ENCODE measurements at regions not wholly inside any gene's neighbourhood (a gene's known extent, or its start where the extent isn't known, plus 50 kb on each side); places are given as distances from the start of the nearest gene placed in this dataset.

- intact Hi-C loops (cut with micrococcal nuclease) = no loop called here
- no peak overlapping the region for H3K27ac ChIP-seq (ENCODE audit: low read depth, low read length)
- DNase-seq (ENCODE audit: low read depth, low spot score) (no peak), ATAC-seq (no peak)
- no peak overlapping the region for H2AFZ ChIP-seq (ENCODE audit: low read depth, low read length, poor library complexity, severe bottlenecking)
- no peak overlapping the region for H3K9ac ChIP-seq (ENCODE audit: low read length)
- H3K4me2 ChIP-seq (ENCODE audit: low read length) = no peak overlapping the region
- CTCF ChIA-PET = interaction anchor here (1.0 kb wide), 1 partner anchor 9 kb away, joined by 3 read pairs; no protein-coding TSS in a partner anchor
- TF ChIP-seq ATF3 (IDR thresholded peaks at IDR 0.05) = no peak
- no peak for TF ChIP-seq ELF1 (IDR thresholded peaks at IDR 0.05; ENCODE audit: borderline replicate concordance, low read depth)
- no peak for TF ChIP-seq TCF7L2 (IDR thresholded peaks at IDR 0.05; ENCODE audit: borderline replicate concordance, extremely low read depth, insufficient read depth, insufficient read length)
- no peak for TF ChIP-seq MAX (IDR thresholded peaks at IDR 0.05)
- TF ChIP-seq SRF (IDR thresholded peaks at IDR 0.05; ENCODE audit: low read depth) = no peak
- TF ChIP-seq ZNF274 (IDR thresholded peaks at IDR 0.05; ENCODE audit: low read depth, low read length) = no peak
- no peak for TF ChIP-seq CTCF (IDR thresholded peaks at IDR 0.05 in 2 of 3, conservative IDR thresholded peaks at IDR 0.05 in 1 of 3; ENCODE audit: borderline replicate concordance in 1 of 3, insufficient read depth in 1 of 3, low read depth in 2 of 3, low read length in 2 of 3)
- no peak for TF ChIP-seq POLR2A (IDR thresholded peaks at IDR 0.05; ENCODE audit: borderline replicate concordance, extremely low read depth, insufficient read depth, insufficient read length)
- no peak for TF ChIP-seq ZFX (IDR thresholded peaks at IDR 0.05)
- TF ChIP-seq REST (IDR thresholded peaks at IDR 0.05; ENCODE audit: low read depth) = no peak
- no peak for TF ChIP-seq EZH2phosphoT487 (IDR thresholded peaks at IDR 0.05; ENCODE audit: borderline replicate concordance)
- TF ChIP-seq SP1 (IDR thresholded peaks at IDR 0.05; ENCODE audit: low read depth) = no peak
- no peak for TF ChIP-seq EGR1 (IDR thresholded peaks at IDR 0.05; ENCODE audit: low read depth)
- no peak for TF ChIP-seq FOSL1 (IDR thresholded peaks at IDR 0.05; ENCODE audit: low read depth)
- POLR2A ChIA-PET = no interaction called here
- no peaks in the 10 kb centered on the region for H3K4me1 ChIP-seq (ENCODE audit: control insufficient read depth in 1 of 2, insufficient read depth in 2 of 2, low read length in 2 of 2)
- no peaks in the 10 kb centered on the region for H3K27me3 ChIP-seq (ENCODE audit: insufficient read depth, low read length)
- H3K36me3 ChIP-seq (ENCODE audit: control insufficient read depth in 1 of 2, insufficient read depth in 2 of 2, low read length in 2 of 2) = no peaks in the 10 kb centered on the region
- H3K79me2 ChIP-seq (ENCODE audit: insufficient read depth, low read length) = no peaks in the 10 kb centered on the region
- RAD21 ChIA-PET (ENCODE audit: low non-redundant PET in 1 of 2, low total read pairs in 2 of 2, uncharacterized antibody in 2 of 2, unreplicated experiment in 2 of 2) = no interaction called here
- BruUV-seq (replicated peaks) = no TSS peak
- no peak overlapping the region for H3K4me3 ChIP-seq (replicated peaks in 1 of 2; ENCODE audit: low read depth in 1 of 2, low read length in 2 of 2)
- H3K9me3 ChIP-seq (ENCODE audit: control insufficient read depth in 1 of 2, insufficient read depth in 1 of 2, low read depth in 1 of 2, low read length in 2 of 2) = no peaks in the 10 kb centered on the region
- H3K9me2 ChIP-seq (ENCODE audit: insufficient read depth) = no peaks in the 10 kb centered on the region
- H4K20me1 ChIP-seq (ENCODE audit: insufficient read depth) = no peaks in the 10 kb centered on the region
Observed at GRCh38 chr6:124879110-124879991, 82.9 kb upstream of the RNF217 start.

Data from HCT116 (cell line).